NCI-H2227 (cell line): ENCODE measurements at regions not wholly inside any gene's neighbourhood (a gene's known extent, or its start where the extent isn't known, plus 50 kb on each side); places are given as distances from the start of the nearest gene placed in this dataset.

Experiments
- DNase-seq: peaks from one replicate; lab custom pipeline; 2025; ENCODE audit not compliant: unreplicated experiment; lab: John Stamatoyannopoulos, UW

- DNase-seq, result no peak
Measured at GRCh38 chr7:18151422-18151821, 123.8 kb upstream of the PRPS1L1 start.

GRCh38 chr7:18153183-18153748, 125.6 kb upstream of the PRPS1L1 start:
- DNase-seq, result no peak

GRCh38 chr7:18154726-18155125, 127.1 kb upstream of the PRPS1L1 start:
- no peak for DNase-seq

GRCh38 chr7:18157233-18157632, 129.6 kb upstream of the PRPS1L1 start:
- no peak for DNase-seq

GRCh38 chr7:18162657-18163056, 135.0 kb upstream of the PRPS1L1 start:
- DNase-seq, result no peak

GRCh38 chr7:18163091-18163490, 135.4 kb upstream of the PRPS1L1 start:
- no peak for DNase-seq

- DNase-seq, result no peak
Measured at GRCh38 chr7:18165166-18165565, 137.5 kb upstream of the PRPS1L1 start.

GRCh38 chr7:18166002-18166401, 138.4 kb upstream of the PRPS1L1 start:
- no peak for DNase-seq

- DNase-seq, result no peak
Measured at GRCh38 chr7:18167815-18168214, 140.2 kb upstream of the PRPS1L1 start.

GRCh38 chr7:18174996-18175395, 147.3 kb upstream of the PRPS1L1 start:
- no peak for DNase-seq

- DNase-seq, result no peak
Measured at GRCh38 chr7:18175801-18176450, 148.3 kb upstream of the PRPS1L1 start.

- no peak for DNase-seq
Measured at GRCh38 chr7:18177129-18177814, 149.6 kb upstream of the PRPS1L1 start.

- no peak for DNase-seq
Measured at GRCh38 chr7:18177815-18178660, 150.4 kb upstream of the PRPS1L1 start.

- no peak for DNase-seq
Measured at GRCh38 chr7:18179093-18179492, 151.4 kb upstream of the PRPS1L1 start.

GRCh38 chr7:18180685-18181084, 153.0 kb upstream of the PRPS1L1 start:
- DNase-seq, result no peak

- DNase-seq, result no peak
Measured at GRCh38 chr7:18189500-18190126, 162.0 kb upstream of the PRPS1L1 start.

GRCh38 chr7:18191341-18191740, 163.7 kb upstream of the PRPS1L1 start:
- DNase-seq, result no peak

GRCh38 chr7:18191862-18192625, 164.4 kb upstream of the PRPS1L1 start:
- no peak for DNase-seq

GRCh38 chr7:18194616-18195015, 167.0 kb upstream of the PRPS1L1 start:
- no peak for DNase-seq

GRCh38 chr7:18196638-18197037, 169.0 kb upstream of the PRPS1L1 start:
- DNase-seq, result no peak
